SU-DHL-6 (cell line): ENCODE measurements at regions not wholly inside any gene's neighbourhood (a gene's known extent, or its start where the extent isn't known, plus 50 kb on each side); places are given as distances from the start of the nearest gene placed in this dataset.

Experiments
- H2AFZ ChIP-seq: fragments of 200-600 bp; sonication (generic); 2 replicates; pipeline ENCODE4 v1.6.1; 2014; ENCODE audit warnings: low read depth, mild to moderate bottlenecking, moderate library complexity, mixed read lengths, antibody characterized with exemption, low read length; ENCODE audit not compliant: severe bottlenecking
- H3F3A ChIP-seq: fragments of 200-600 bp; shearing (Covaris generic); 2 replicates; pipeline ENCODE4 v1.6.0; 2016; ENCODE audit warnings: antibody characterized with exemption, mild to moderate bottlenecking; ENCODE audit not compliant: insufficient read depth
- H3K27ac ChIP-seq: fragments of 200-600 bp; sonication (generic); 2 replicates; pipeline ENCODE4 v1.5.1; 2016; ENCODE audit warnings: low read depth, mild to moderate bottlenecking, low read length, moderate library complexity, mixed read lengths
- H3K27me3 ChIP-seq: fragments of 200-600 bp; sonication (generic), shearing (Covaris generic); 2 replicates; pipeline ENCODE4 v1.6.0; 2014; ENCODE audit warnings: mild to moderate bottlenecking, low read length
- H3K36me3 ChIP-seq: fragments of 200-600 bp; sonication (generic); 2 replicates; pipeline ENCODE4 v1.6.1; 2014; ENCODE audit warnings: mild to moderate bottlenecking, low read length, mixed read lengths
- H3K4me2 ChIP-seq: fragments of 300-600, 200-600 bp; shearing (Covaris generic), sonication (generic); 2 replicates; pipeline ENCODE4 v1.6.0; 2014; ENCODE audit warnings: low read length, low read depth, mild to moderate bottlenecking; ENCODE audit not compliant: poor library complexity, severe bottlenecking
- H3K4me3 ChIP-seq: fragments of 200-600 bp; sonication (generic); 2 replicates; pipeline ENCODE4 v1.5.1; 2014; ENCODE audit warnings: antibody characterized with exemption, low read length, mild to moderate bottlenecking, mixed read lengths; ENCODE audit not compliant: insufficient read depth, poor library complexity, severe bottlenecking
- H3K79me2 ChIP-seq: fragments of 200-600 bp; sonication (generic); 2 replicates; pipeline ENCODE4 v1.6.1; 2014; ENCODE audit warnings: mild to moderate bottlenecking, low read length, moderate library complexity; ENCODE audit not compliant: insufficient read depth
- H3K9ac ChIP-seq: fragments of 200-600 bp; sonication (generic); 2 replicates; pipeline ENCODE4 v1.7.0; 2014; ENCODE audit warnings: mild to moderate bottlenecking, low read length
- H3K9me2 ChIP-seq: fragments of 200-600 bp; sonication (generic); replicated peaks from 2 replicates; pipeline ENCODE4 v1.6.1; 2014; ENCODE audit warnings: low read length; ENCODE audit not compliant: insufficient read depth
- H3K9me3 ChIP-seq: fragments of 200-600 bp; sonication (generic); 2 replicates; pipeline ENCODE4 v1.6.1; 2014; ENCODE audit warnings: low read length, mixed read lengths; ENCODE audit not compliant: insufficient read depth
- H4K20me1 ChIP-seq: fragments of 200-600 bp; sonication (generic); 2 replicates; pipeline ENCODE4 v1.6.1; 2014; ENCODE audit warnings: low read depth, mild to moderate bottlenecking, antibody characterized with exemption, low read length, moderate library complexity, mixed read lengths
- EZH2phosphoT487 ChIP-seq: fragments of 200-600 bp; sonication (generic), shearing (Covaris generic); conservative IDR thresholded peaks from 2 replicates; pipeline ENCODE4 v1.6.1; 2018; ENCODE audit warnings: mild to moderate bottlenecking, antibody characterized with exemption, low read length, moderate library complexity, mixed read lengths
- TF ChIP-seq, protein P1 (sequence below): fragments of 200-600 bp; sonication (generic); IDR thresholded peaks from one replicate; pipeline ENCODE4 v1.5.1; 2017; ENCODE audit warnings: antibody characterized with exemption, mild to moderate bottlenecking, low read length, moderate library complexity; ENCODE audit not compliant: insufficient read depth, poor library complexity, severe bottlenecking

DNA sequence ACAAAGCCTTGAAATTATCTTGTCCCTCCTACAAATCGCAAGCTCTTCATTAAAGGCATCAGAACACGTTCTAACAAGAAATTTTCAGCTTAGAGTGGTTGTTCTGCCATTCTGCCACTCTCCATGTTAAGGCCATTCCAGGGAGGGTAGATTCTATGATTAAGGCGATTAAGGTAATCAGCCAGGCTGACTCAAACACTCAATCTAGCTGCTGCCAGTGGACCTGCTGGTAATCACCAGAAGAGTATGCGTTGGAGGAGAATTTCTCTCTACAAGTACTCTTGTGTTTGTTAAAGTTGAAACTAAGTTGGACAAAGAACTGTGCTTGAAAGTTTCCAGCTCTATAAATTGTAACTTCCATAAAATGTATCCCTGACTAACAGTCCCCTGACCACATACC, 149.2 kb upstream of the COL1A2 start:
- no peak overlapping the region for H3K4me2 ChIP-seq
- no peaks in the 10 kb centered on the region for H3K79me2 ChIP-seq
- H3K4me3 ChIP-seq = no peak overlapping the region
- no peaks in the 10 kb centered on the region for H4K20me1 ChIP-seq
- H3K9me2 ChIP-seq = no peaks in the 10 kb centered on the region
- TF ChIP-seq, protein P1, sequence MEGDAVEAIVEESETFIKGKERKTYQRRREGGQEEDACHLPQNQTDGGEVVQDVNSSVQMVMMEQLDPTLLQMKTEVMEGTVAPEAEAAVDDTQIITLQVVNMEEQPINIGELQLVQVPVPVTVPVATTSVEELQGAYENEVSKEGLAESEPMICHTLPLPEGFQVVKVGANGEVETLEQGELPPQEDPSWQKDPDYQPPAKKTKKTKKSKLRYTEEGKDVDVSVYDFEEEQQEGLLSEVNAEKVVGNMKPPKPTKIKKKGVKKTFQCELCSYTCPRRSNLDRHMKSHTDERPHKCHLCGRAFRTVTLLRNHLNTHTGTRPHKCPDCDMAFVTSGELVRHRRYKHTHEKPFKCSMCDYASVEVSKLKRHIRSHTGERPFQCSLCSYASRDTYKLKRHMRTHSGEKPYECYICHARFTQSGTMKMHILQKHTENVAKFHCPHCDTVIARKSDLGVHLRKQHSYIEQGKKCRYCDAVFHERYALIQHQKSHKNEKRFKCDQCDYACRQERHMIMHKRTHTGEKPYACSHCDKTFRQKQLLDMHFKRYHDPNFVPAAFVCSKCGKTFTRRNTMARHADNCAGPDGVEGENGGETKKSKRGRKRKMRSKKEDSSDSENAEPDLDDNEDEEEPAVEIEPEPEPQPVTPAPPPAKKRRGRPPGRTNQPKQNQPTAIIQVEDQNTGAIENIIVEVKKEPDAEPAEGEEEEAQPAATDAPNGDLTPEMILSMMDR = no peak
- TF ChIP-seq EZH2phosphoT487 = no peak
- H3K9me3 ChIP-seq = no peaks in the 10 kb centered on the region
- no peaks in the 10 kb centered on the region for H3F3A ChIP-seq
- 0 out of 2 replicates have a peak, but pooled peaks cover 2% of the 10 kb centered on the region for H3K27me3 ChIP-seq
- H2AFZ ChIP-seq = no peak overlapping the region
- H3K27ac ChIP-seq = no peak overlapping the region
- no peak overlapping the region for H3K9ac ChIP-seq
- no peaks in the 10 kb centered on the region for H3K36me3 ChIP-seq

DNA sequence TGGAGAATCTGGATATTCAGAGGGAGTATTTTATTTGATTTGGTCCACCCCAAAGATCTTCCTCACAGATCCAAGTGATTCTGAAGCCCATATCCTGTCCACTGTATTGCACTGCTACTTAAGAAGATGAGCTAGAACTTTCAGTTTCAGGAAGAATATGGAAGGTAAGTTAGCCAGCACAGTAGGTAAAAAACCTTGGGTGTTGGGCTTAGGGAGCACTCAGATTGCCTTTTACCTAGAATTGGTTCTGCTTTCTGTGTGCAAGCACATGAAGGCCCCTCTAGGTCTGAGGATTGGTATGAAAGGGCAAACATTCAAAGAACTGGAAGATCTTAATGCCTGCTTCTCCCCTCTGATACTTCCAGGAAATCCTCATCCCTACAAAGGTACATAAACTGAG, 146.7 kb upstream of the COL1A2 start:
- Histone ChIP-seq H3K9me3 (no peaks in the 10 kb centered on the region), H3K79me2 (no peaks in the 10 kb centered on the region), H2AFZ (no peak overlapping the region), H3K27ac (no peak overlapping the region), H3K9ac (no peak overlapping the region), H3K27me3 (0 out of 2 replicates have a peak, but pooled peaks cover 2% of the 10 kb centered on the region), H3K4me3 (no peak overlapping the region), H3F3A (no peaks in the 10 kb centered on the region), H3K9me2 (no peaks in the 10 kb centered on the region), H3K36me3 (no peaks in the 10 kb centered on the region), H4K20me1 (no peaks in the 10 kb centered on the region), H3K4me2 (no peak overlapping the region)
- TF ChIP-seq, protein P1 = no peak
- TF ChIP-seq EZH2phosphoT487 = no peak

DNA sequence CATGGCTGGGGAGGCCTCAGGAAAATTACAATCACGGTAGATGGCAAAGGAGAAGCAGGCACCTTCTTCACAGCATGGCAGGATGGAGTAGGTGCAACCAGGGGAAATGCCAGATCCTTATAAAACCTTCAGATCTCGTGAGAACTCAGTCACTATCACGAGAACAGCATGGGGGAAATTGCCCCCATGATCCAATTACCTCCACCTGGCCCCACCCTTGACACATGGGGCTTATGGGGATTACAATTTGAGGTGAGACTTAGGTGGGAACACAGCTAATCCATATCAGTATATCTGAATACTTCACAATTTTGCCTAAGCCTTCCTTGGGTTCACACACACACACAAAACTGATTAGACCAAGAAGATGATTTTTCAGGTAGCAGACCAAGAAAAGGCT, 145.1 kb upstream of the COL1A2 start:
- H3K4me2 ChIP-seq = no peak overlapping the region
- H3K9me2 ChIP-seq = no peaks in the 10 kb centered on the region
- no peaks in the 10 kb centered on the region for H4K20me1 ChIP-seq
- no peaks in the 10 kb centered on the region for H3K36me3 ChIP-seq
- no peak overlapping the region for H3K4me3 ChIP-seq
- H3K27me3 ChIP-seq = 0 out of 2 replicates have a peak, but pooled peaks cover 2% of the 10 kb centered on the region
- TF ChIP-seq, protein P1 = no peak
- no peak for TF ChIP-seq EZH2phosphoT487
- no peak overlapping the region for H3K9ac ChIP-seq
- no peak overlapping the region for H3K27ac ChIP-seq
- no peaks in the 10 kb centered on the region for H3K79me2 ChIP-seq
- no peak overlapping the region for H2AFZ ChIP-seq
- H3K9me3 ChIP-seq = no peaks in the 10 kb centered on the region
- no peaks in the 10 kb centered on the region for H3F3A ChIP-seq
